NCI-H524 treated with DMSO at 0.1 percent for 48 hours (cell line): ENCODE measurements at regions not wholly inside any gene's neighbourhood (a gene's known extent, or its start where the extent isn't known, plus 50 kb on each side); places are given as distances from the start of the nearest gene placed in this dataset.
"Not testable (repeated sequence)": the region's sequence is repeated elsewhere in the genome, so short reads cannot be mapped to it uniquely, and the experiment has no call there.

ENCODE experiments used
- DNase-seq: peaks from one replicate; lab custom pipeline; 2025; lab: John Stamatoyannopoulos, UW

GRCh38 chr10:53534428-53534827 is 761.8 kb upstream of the MBL2 start:
- DNase-seq, result no peak

DNA sequence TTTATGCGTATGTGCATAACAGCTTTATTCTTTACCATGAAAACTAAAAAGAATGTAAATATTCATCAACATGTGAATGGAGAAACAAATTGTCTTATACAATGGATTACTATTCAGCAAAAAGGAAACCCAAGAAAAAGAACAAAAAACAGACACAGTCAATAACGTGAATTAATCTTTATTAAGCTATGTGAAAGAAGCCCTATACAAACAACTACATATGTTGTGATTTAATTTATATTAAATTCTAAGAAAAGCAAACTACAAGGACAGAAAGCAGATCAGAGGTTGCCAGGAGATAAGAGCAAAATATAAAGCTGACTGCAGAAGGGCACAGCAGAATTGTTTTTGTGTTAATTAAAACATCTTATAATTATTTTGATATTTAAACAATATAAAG is 756.4 kb upstream of the MBL2 start:
- no peak for DNase-seq

GRCh38 chr10:53521046-53521445 is 748.5 kb upstream of the MBL2 start:
- DNase-seq, result no peak

DNA sequence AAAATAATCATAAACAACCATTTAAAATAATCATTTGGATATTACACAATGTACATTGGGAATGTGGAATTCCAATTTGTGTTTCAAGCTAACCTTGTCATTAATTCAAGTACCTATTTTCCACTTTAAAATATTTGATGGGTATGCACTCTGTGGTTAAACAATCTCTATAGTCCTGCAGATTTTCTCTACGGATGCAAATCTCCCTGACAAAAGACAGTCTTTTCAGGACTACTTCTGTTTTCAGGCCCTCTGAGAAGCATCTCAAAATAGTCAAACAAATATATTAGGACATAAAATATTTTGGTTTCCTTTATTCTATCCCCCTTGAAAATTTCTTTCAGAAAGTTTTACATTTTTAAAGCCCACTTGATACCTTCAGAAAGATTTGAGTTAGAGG is 735.6 kb upstream of the MBL2 start:
- no peak for DNase-seq

DNA sequence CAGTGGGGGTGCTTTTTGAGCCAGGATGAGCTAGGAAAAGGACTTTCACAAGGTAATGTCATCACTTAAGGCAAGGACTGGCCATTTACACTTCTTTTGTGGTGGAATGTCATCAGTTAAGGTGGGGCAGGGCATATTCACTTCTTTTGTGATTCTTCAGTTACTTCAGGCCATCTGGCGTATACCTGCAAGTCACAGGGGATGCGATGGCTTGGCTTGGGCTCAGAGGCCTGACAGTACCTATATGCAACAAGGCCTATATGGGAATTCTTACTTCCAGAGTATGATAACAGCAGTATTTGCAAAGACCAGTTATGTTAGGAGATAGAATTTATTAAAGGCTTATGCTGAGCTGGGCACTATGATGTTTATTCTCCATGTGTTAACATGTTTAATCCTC is 731.9 kb upstream of the MBL2 start:
- DNase-seq, result not testable (repeated sequence)

DNA sequence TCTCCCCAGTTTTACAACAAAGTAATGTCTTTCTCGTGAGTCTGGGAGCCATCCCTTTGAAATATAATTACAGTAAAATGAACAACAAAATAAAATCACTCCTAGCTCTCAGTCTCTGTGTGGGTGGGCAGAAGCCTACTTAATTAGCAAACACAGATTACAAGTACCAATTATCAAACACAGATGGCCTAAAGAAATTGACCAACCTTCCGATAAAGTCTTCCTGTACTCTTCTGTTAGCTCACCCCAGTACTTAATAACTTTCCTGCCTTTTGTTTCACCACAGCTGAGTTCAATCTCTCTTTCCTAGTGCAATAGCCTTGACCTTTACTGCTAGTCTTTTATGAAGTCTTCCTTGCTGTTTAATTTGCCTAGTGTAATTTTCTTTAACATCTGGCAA is 719.2 kb upstream of the MBL2 start:
- no peak for DNase-seq

GRCh38 chr10:53490553-53490952 is 718.0 kb upstream of the MBL2 start:
- no peak for DNase-seq

- DNase-seq, result no peak
Observed at GRCh38 chr10:53489335-53490182, 717.0 kb upstream of the MBL2 start.

GRCh38 chr10:53487019-53487983 is 714.7 kb upstream of the MBL2 start:
- no peak for DNase-seq

- DNase-seq, result not testable (repeated sequence)
Observed at GRCh38 chr10:53485422-53485821, 712.8 kb upstream of the MBL2 start.

DNA sequence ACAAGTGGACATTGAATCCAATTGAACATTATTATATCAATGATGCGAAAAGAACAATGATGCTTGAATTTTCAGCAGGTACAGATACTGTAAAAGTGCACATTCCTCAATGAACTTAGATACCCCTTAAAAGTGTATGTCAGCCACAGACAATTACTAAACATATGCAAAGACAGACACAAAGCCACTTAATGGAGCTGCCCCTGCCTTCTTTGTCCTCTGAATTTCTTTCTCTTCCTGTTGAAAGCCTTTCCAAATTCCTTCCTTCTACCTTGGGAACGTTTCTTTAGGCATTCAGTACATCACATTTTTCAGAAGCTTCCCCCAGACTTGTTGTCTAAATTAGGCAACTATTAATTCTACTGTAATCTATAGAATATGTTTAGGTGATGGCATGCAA is 706.8 kb upstream of the MBL2 start:
- no peak for DNase-seq

DNA sequence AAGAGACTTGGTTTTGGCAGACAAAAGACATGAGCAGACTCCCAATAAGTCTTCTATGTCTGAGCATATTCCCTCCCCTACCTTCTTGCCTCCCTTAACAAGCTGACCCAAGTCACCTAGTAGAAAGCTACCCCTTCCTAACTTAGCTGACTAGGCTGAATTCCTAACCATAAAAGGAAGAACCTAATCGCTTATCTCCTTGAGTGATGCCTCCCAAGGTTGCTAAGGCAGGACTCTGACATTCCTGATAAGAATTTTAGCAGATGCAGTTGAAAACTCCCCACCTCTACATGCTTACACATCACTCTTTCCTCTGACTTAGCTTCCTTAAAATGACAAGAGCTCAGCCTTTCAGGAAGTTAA is 704.7 kb upstream of the MBL2 start:
- DNase-seq, result no peak

DNA sequence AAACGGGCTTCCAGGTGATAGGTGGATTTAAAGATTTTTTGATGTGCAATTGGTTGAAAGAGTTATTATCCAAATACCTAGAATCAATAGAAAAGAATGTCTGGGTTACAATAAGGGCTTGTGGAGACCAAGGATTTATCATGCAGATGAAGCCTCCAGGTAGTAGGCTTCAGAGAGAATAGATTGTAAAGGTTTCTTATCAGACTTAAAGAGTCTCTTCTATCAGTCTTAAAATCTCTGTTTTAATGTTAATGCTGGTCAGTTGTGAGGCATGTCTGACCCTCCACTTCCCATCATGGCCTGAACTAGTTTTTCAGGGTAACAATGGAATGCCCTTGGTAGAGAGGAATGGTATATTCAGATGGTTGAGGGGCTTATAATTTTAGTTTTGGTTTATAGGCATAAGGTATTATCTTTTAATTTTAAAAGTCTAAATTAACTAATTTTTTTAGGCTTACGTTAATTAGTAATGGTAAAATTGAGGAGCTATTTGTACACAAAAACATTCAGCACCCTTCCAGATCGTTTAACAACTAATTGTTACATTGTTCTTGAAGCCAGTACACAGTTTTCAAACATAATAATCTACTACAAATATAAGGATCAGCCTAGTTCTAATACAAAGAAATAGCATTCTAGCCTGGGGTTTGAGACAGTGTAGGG is 704.2 kb upstream of the MBL2 start:
- DNase-seq, result no peak

DNA sequence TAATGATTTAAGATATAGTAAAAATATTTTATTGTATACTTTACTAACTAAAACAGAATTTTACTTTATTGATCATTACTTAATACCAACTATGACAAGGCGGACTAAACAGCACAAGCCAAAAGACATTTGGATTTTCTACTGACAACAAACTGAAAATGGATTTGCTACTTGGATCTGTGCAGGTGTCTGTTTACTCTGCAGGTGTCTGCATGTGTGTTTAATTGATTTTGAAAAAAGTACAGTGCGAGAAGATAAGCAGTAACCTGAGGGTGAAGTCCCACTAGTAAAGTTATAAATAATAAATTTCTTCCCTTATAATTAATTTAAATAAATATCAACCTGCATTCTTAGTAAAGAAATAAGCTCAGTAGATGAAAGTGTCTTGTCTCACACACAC is 696.8 kb upstream of the MBL2 start:
- DNase-seq, result no peak

GRCh38 chr10:53463539-53463938 is 691.0 kb upstream of the MBL2 start:
- no peak for DNase-seq

DNA sequence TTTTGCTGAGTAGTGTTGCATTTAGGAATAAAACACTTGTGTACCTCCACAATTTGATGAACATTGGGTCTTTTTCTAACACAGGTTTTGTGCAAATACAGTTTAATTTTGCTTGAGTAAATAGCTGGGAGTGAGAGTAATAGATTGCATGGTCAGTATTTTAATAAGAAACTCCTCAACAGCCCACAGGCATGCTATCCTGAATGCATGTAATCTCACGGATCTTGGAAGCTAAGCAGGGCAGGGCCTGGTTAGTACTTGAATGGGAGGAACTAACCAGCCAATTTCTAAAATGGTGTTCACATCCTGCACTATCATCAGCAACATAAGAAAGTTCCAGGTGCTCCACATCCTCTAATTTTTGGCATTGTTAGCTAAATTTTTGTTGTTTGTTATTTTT is 685.4 kb upstream of the MBL2 start:
- no peak for DNase-seq

- no peak for DNase-seq
Observed at GRCh38 chr10:53453196-53453595, 680.6 kb upstream of the MBL2 start.

DNA sequence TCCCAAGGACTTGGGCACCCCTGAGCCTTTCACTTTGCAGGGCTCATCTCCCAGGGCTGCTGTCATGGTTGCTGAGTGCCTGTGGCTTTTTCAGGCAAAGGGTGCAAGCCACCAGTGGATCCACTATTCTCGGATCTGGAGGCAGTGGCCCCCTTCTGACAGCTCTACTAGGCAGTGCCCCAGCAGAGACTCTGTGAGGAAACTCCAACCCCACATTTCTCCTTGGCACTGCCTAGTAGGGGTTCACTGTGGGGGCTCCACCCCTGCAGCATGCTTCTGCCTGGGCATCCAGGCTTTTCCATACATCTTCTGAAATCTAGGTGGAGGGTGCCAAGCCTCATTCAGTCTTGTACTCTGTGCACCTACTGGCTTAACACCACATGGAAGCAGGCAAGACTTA is 675.0 kb upstream of the MBL2 start:
- DNase-seq, result no peak

DNA sequence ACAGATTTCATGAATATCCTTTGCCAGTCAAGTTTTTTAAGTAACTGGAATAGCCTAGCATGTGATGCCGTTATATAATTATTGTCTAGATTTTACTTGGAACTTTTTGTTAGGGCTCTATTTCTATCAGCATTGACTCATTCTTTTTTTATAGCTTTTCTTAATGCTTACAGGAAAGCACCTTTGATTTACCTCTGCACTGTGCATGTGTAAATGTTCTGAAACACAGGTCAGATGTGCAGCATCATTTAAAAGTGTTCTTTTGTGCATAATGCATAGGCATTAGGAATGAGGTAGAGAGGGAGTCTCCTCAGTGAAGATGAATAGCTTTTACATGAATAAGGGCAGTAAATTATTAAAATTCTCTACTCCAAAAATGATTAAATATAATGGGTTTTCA is 669.3 kb upstream of the MBL2 start:
- no peak for DNase-seq

DNA sequence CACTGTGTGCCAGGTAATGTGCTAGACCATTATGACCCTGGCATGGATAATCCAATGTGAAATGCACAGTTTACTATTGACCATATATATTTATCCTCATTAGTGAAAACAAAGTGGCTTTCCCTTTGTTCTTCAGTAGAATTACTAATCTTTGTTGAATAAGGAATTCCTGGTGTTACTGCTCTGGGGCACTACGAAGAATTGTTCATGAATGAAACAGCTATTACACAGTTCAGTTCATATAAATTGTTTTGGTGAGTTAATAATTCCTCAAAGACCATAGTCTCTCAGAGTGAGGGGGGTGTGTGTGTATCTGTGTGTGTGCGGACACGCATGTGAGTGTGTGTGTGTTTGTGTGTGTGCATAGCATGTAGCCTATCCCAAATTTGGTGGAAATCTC is 668.0 kb upstream of the MBL2 start:
- DNase-seq, result no peak

GRCh38 chr10:53439075-53439474 is 666.5 kb upstream of the MBL2 start:
- DNase-seq, result not testable (repeated sequence)

DNA sequence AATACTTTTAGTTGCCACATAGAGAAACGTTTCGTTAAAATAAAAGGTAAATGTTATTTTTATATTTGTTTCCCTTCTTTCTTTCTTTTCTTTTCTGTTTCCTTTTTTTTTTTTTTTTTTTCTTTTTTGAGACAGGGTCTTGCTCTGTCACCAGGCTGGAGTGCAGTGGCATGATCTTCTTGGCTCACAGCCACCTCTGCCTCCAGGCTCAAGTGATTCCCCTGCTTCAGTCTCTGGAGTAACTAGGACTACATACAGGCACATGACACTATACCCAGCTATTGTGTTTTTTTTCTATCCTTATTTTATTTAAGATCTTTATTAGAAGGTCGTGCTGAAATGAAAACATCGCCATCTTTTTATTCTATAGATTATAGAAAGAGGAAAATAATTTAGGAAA is 661.8 kb upstream of the MBL2 start:
- no peak for DNase-seq

DNA sequence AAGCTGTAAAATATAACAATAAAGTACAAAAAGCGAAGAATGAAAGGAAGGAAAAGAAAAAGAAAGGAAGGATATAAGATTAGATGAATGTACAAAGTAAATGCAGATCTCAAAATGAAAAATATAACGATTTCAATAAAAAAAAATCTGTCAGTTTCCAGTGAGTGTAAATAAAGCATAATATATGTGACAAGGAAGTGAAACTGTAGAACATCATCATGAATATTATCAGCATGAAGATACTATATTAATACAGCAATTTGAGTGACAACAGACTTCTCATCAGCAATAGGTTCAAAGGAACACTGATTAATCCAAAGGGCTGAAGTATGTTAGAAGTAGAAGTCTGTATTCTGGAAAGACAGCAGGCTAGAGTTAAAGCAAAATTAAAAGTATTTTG is 659.5 kb upstream of the MBL2 start:
- DNase-seq, result no peak
